KMS-11 (cell line): ENCODE measurements at regions not wholly inside any gene's neighbourhood (a gene's known extent, or its start where the extent isn't known, plus 50 kb on each side); places are given as distances from the start of the nearest gene placed in this dataset.
"Not testable (repeated sequence)": the region's sequence is repeated elsewhere in the genome, so short reads cannot be mapped to it uniquely, and the experiment has no call there.

Source experiments
- H2AFZ ChIP-seq: fragments of 200-600 bp; sonication (generic); 2 replicates; pipeline ENCODE4 v1.6.1; 2016; ENCODE audit warnings: antibody characterized with exemption, mixed run types, low read depth
- H3K27ac ChIP-seq: fragments of 200-600 bp; sonication (generic); 2 replicates; pipeline ENCODE4 v1.6.1; 2016; ENCODE audit warnings: mild to moderate bottlenecking, mixed run types
- H3K27me3 ChIP-seq: fragments of 200-600 bp; sonication (generic); 2 replicates; pipeline ENCODE4 v1.6.1; 2017; ENCODE audit warnings: mild to moderate bottlenecking, low read depth, mixed run types, moderate library complexity; ENCODE audit not compliant: insufficient read depth
- H3K36me3 ChIP-seq: fragments of 200-600 bp; sonication (generic); 2 replicates; pipeline ENCODE4 v1.6.1; 2017; ENCODE audit warnings: mild to moderate bottlenecking, mixed run types; ENCODE audit not compliant: insufficient read depth
- H3K4me1 ChIP-seq: fragments of 200-600 bp; sonication (generic); 2 replicates; pipeline ENCODE4 v1.6.1; 2016; ENCODE audit warnings: mild to moderate bottlenecking, low read depth, mixed run types; ENCODE audit not compliant: poor library complexity, severe bottlenecking
- H3K4me2 ChIP-seq: fragments of 200-600 bp; sonication (generic); 2 replicates; pipeline ENCODE4 v1.7.0; 2016; ENCODE audit warnings: mild to moderate bottlenecking, mixed run types
- H3K4me3 ChIP-seq: fragments of 200-600 bp; sonication (generic); IDR thresholded peaks from 2 replicates; pipeline ENCODE4 v1.6.1; 2017; ENCODE audit warnings: low read depth, low read length, mixed read lengths; ENCODE audit not compliant: insufficient read depth
- H3K79me2 ChIP-seq: fragments of 200-600 bp; sonication (generic); 2 replicates; pipeline ENCODE4 v1.6.1; 2016; ENCODE audit warnings: low read depth, mixed run types; ENCODE audit not compliant: insufficient read depth
- H3K9ac ChIP-seq: fragments of 200-600 bp; sonication (generic); 2 replicates; pipeline ENCODE4 v1.6.1; 2016; ENCODE audit warnings: mild to moderate bottlenecking, mixed run types
- H4K20me1 ChIP-seq: fragments of 200-600 bp; sonication (generic); 2 replicates; pipeline ENCODE4 v1.6.1; 2016; ENCODE audit warnings: mild to moderate bottlenecking, mixed run types; ENCODE audit not compliant: insufficient read depth
- CTCF ChIP-seq: fragments of 200-600 bp; sonication (generic); conservative IDR thresholded peaks from 2 replicates; pipeline ENCODE4 v1.6.1; 2017; ENCODE audit warnings: low read depth, mild to moderate bottlenecking, antibody characterized with exemption, low read length, moderate library complexity, mixed read lengths

GRCh38 chr2:59168766-59169165 is 927.6 kb upstream of the FANCL start:
- no peaks in the 10 kb centered on the region for H3K79me2 ChIP-seq
- no peak overlapping the region for H3K4me2 ChIP-seq
- no peak overlapping the region for H3K9ac ChIP-seq
- H4K20me1 ChIP-seq, result no peaks in the 10 kb centered on the region
- H3K27ac ChIP-seq, result no peak overlapping the region
- no peaks in the 10 kb centered on the region for H3K27me3 ChIP-seq
- H3K4me1 ChIP-seq, result no peaks in the 10 kb centered on the region
- H3K4me3 ChIP-seq, result no peak overlapping the region
- H2AFZ ChIP-seq, result no peak overlapping the region
- H3K36me3 ChIP-seq, result no peaks in the 10 kb centered on the region
- TF ChIP-seq CTCF, result no peak

- no peak overlapping the region for H3K9ac ChIP-seq
- H3K36me3 ChIP-seq, result no peaks in the 10 kb centered on the region
- no peaks in the 10 kb centered on the region for H3K4me1 ChIP-seq
- H3K79me2 ChIP-seq, result no peaks in the 10 kb centered on the region
- no peaks in the 10 kb centered on the region for H4K20me1 ChIP-seq
- no peak for TF ChIP-seq CTCF
- H3K27me3 ChIP-seq, result no peaks in the 10 kb centered on the region
- H3K4me2 ChIP-seq, result no peak overlapping the region
- no peak overlapping the region for H2AFZ ChIP-seq
- no peak overlapping the region for H3K27ac ChIP-seq
- no peak overlapping the region for H3K4me3 ChIP-seq
Observed at GRCh38 chr2:59167514-59167913, 926.4 kb upstream of the FANCL start.

- not testable (repeated sequence) for H3K27me3 ChIP-seq, H2AFZ ChIP-seq, H3K4me2 ChIP-seq, H3K36me3 ChIP-seq, H3K27ac ChIP-seq, H3K4me3 ChIP-seq, H3K9ac ChIP-seq, H3K79me2 ChIP-seq, H4K20me1 ChIP-seq, H3K4me1 ChIP-seq
Observed at GRCh38 chr2:59157908-59158307, 916.8 kb upstream of the FANCL start.

GRCh38 chr2:59151805-59152204 is 910.7 kb upstream of the FANCL start:
- Histone ChIP-seq H3K4me3 (no peak overlapping the region), H3K9ac (no peak overlapping the region), H3K36me3 (no peaks in the 10 kb centered on the region), H3K27me3 (no peaks in the 10 kb centered on the region), H3K79me2 (no peaks in the 10 kb centered on the region), H3K4me1 (no peaks in the 10 kb centered on the region), H3K4me2 (no peak overlapping the region), H4K20me1 (no peaks in the 10 kb centered on the region), H2AFZ (no peak overlapping the region), H3K27ac (no peak overlapping the region)
- TF ChIP-seq CTCF, result no peak

GRCh38 chr2:59150217-59150849 is 909.2 kb upstream of the FANCL start:
- no peak overlapping the region for H3K4me2 ChIP-seq
- no peaks in the 10 kb centered on the region for H3K79me2 ChIP-seq
- H3K27me3 ChIP-seq, result no peaks in the 10 kb centered on the region
- H3K27ac ChIP-seq, result no peak overlapping the region
- no peaks in the 10 kb centered on the region for H4K20me1 ChIP-seq
- no peak overlapping the region for H3K9ac ChIP-seq
- no peak for TF ChIP-seq CTCF
- no peaks in the 10 kb centered on the region for H3K36me3 ChIP-seq
- no peaks in the 10 kb centered on the region for H3K4me1 ChIP-seq
- no peak overlapping the region for H2AFZ ChIP-seq
- H3K4me3 ChIP-seq, result no peak overlapping the region
